ENCODE measurements at regions not wholly inside any gene's neighbourhood (a gene's known extent, or its start where the extent isn't known, plus 50 kb on each side); places are given as distances from the start of the nearest gene placed in this dataset.

DNA sequence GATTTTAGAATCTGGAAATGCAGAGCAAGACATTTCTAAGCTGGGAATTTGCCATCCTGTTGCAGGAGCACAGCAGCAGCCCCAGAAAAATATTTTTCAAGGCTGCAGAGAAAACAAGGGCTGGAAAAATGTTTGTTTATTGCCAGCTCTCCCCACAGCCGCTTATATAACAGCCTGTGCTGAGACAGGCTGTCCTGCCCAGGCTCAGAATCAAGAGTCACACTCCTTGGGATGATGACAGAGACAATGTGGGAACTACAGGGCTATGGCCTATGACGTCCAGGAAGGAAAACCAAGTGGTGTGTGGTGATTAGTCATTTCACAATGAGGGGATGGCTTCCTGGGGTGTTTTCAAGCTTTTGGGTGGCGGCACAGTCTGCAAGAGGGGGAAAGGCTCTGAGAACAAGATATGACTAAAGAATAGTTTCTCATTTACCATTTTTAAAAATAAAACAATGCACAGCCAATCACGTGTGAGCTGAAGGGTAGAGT lies 136.3 kb upstream of the SERP2 start:
- DNase-seq: peak; percentile 65 to 85
- intact Hi-C loops (cut with DNase I; ENCODE audit: low total_unique reads): no loop called here

DNA sequence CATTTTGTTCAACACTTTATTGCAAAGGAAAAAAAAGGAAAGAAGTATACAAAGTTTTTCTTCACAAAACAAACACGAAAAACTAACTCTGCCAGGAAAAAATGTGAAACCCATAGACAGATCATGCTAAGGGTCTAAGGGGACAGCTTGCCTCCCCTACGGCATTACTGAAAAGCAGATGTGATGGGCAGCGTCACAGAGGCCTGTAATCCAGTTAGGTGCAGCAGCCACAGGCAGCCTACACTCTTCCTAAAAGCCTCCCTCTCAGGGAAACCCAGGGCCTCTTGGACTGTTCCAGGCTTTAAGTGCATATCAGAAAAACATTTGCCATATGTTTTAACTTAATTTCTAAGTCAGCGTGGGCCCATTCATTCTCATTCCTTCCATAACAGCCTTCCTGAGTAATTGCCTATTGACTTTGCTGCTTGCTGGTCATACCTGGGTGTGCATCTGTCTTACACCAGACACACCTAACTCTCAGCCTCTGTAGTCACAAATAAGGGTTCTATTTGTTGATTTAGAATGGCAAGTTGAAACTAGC lies 135.7 kb upstream of the SERP2 start:
- peaks cover 0 to 6% of the 10 kb centered on the region in 2 donors for H3K4me1 ChIP-seq
- DNase-seq: no peak
- no peaks in the 10 kb centered on the region for H3K27me3 ChIP-seq
- intact Hi-C loops (cut with DNase I; ENCODE audit: low total_unique reads): no loop called here
- no peaks in the 10 kb centered on the region for H3K36me3 ChIP-seq
- no peak for TF ChIP-seq POLR2A (IDR thresholded peaks at IDR 0.05)
- TF ChIP-seq, protein P1, sequence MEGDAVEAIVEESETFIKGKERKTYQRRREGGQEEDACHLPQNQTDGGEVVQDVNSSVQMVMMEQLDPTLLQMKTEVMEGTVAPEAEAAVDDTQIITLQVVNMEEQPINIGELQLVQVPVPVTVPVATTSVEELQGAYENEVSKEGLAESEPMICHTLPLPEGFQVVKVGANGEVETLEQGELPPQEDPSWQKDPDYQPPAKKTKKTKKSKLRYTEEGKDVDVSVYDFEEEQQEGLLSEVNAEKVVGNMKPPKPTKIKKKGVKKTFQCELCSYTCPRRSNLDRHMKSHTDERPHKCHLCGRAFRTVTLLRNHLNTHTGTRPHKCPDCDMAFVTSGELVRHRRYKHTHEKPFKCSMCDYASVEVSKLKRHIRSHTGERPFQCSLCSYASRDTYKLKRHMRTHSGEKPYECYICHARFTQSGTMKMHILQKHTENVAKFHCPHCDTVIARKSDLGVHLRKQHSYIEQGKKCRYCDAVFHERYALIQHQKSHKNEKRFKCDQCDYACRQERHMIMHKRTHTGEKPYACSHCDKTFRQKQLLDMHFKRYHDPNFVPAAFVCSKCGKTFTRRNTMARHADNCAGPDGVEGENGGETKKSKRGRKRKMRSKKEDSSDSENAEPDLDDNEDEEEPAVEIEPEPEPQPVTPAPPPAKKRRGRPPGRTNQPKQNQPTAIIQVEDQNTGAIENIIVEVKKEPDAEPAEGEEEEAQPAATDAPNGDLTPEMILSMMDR (IDR thresholded peaks at IDR 0.05): no peak
- no peak overlapping the region for H3K4me3 ChIP-seq
- H3K27ac ChIP-seq: peak overlapping the region; percentile 80 to 91
- no peaks in the 10 kb centered on the region for H3K9me3 ChIP-seq

More for the DNA sequence above, 136.3 kb upstream of the SERP2 start:
- H3K4me3 ChIP-seq: no peak overlapping the region
- H3K27me3 ChIP-seq: no peaks in the 10 kb centered on the region
- TF ChIP-seq POLR2A (IDR thresholded peaks at IDR 0.05): peak in 1 of 2 donors; percentile 19
- TF ChIP-seq, protein P1 (IDR thresholded peaks at IDR 0.05): no peak
- no peaks in the 10 kb centered on the region for H3K36me3 ChIP-seq
- H3K27ac ChIP-seq: peak overlapping the region; percentile 80 to 91
- H3K9me3 ChIP-seq: no peaks in the 10 kb centered on the region
- H3K4me1 ChIP-seq: peaks cover 0 to 6% of the 10 kb centered on the region in 2 donors

DNA sequence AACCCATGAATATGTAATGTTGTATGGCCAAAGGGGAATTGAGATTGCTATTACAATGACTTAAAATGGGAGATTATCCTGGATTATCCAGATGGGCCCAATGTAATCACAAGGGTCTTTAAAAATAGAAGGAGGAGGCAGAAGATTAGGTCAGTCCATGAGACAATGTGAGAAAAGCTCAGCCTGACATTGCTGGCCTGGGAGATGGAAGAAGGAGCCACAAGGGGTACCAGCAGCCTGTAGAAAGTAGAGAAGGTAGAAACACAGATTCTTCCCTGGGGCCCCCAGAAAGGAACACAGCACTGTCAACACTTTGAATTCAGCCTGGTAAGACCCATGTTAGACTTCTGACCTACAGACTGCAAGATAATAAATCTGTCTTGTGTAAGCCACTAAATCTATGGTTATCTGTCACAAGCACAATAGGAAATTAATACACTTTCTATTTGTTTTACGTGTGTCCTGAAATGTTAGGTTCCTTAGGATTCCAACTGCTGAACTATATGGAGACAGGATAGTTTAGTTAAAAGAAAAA lies 132.9 kb upstream of the SERP2 start:
- TF ChIP-seq, protein P1 (IDR thresholded peaks at IDR 0.05): no peak
- TF ChIP-seq POLR2A (IDR thresholded peaks at IDR 0.05): no peak

DNA sequence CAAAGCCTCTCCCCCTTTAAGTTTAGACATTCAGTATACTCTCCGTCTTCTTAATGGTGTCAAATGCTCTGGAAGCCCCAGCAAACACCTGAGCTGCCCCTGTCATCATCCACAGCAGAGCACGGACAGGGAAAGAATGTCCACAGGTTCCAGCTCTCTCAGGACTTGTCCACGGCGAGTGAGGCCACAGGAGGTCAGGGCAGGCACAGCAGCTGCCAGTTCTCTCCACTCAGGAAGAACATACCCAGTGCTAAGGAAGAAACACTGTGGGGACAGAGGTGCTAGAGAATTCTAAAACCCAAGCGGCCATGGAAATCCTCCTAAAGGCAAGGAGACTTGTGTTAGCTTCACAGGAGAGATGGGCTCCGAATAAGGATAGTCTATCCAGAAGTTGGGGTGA lies 132.0 kb upstream of the SERP2 start:
- peak overlapping the region in 1 of 2 donors; percentile 65 for H3K27ac ChIP-seq
- DNase-seq: no peak
- H3K27me3 ChIP-seq: no peaks in the 10 kb centered on the region
- TF ChIP-seq POLR2A (IDR thresholded peaks at IDR 0.05): no peak
- TF ChIP-seq, protein P1 (IDR thresholded peaks at IDR 0.05): no peak
- intact Hi-C loops (cut with DNase I; ENCODE audit: low total_unique reads): no loop called here
- no peaks in the 10 kb centered on the region for H3K9me3 ChIP-seq
- H3K4me3 ChIP-seq: no peak overlapping the region
- no peaks in the 10 kb centered on the region for H3K36me3 ChIP-seq
- peaks cover 0 to 6% of the 10 kb centered on the region in 2 donors for H3K4me1 ChIP-seq

More for the DNA sequence above, 132.9 kb upstream of the SERP2 start:
- H3K27ac ChIP-seq: no peak overlapping the region
- intact Hi-C loops (cut with DNase I; ENCODE audit: low total_unique reads): no loop called here
- no peaks in the 10 kb centered on the region for H3K36me3 ChIP-seq
- no peaks in the 10 kb centered on the region for H3K27me3 ChIP-seq
- peaks cover 0 to 6% of the 10 kb centered on the region in 2 donors for H3K4me1 ChIP-seq
- H3K9me3 ChIP-seq: no peaks in the 10 kb centered on the region
- no peak for DNase-seq
- no peak overlapping the region for H3K4me3 ChIP-seq

DNA sequence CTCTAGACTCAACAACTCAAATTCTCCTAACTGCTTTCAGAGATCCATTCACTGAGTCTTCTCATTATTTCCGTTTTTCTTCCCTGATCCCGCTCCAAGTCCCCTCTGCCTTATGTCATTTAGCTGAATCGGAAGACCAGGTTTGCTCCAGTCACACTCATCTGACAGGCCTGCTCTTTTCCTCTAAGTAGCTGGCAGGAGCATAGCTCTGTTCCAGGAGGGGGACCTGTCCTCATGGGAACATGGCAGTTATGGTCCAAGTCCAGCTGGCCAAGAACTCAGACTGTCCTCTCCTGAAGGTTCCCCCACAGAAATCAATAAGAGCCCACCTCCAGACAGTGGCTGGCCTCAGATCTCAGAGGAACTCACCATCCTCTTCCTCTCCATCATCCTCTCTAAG lies 130.9 kb upstream of the SERP2 start:
- Histone ChIP-seq H3K27ac (peak overlapping the region; percentile 48 to 65), H3K4me3 (no peak overlapping the region), H3K36me3 (no peaks in the 10 kb centered on the region), H3K4me1 (peaks cover 0 to 3% of the 10 kb centered on the region in 2 donors), H3K27me3 (no peaks in the 10 kb centered on the region), H3K9me3 (no peaks in the 10 kb centered on the region)
- intact Hi-C loops (cut with DNase I; ENCODE audit: low total_unique reads): no loop called here
- no peak for DNase-seq
- TF ChIP-seq POLR2A (IDR thresholded peaks at IDR 0.05): no peak
- TF ChIP-seq, protein P1 (IDR thresholded peaks at IDR 0.05): no peak

Data from uterus (tissue), 3 donors.